Left lung (tissue), 4 donors: ENCODE measurements at regions not wholly inside any gene's neighbourhood (a gene's known extent, or its start where the extent isn't known, plus 50 kb on each side); places are given as distances from the start of the nearest gene placed in this dataset.
A peak's percentile ranks its signal among the peaks of the same experiment; 100 is the strongest.

Experiments
- ATAC-seq: fragments of 200-7000 bp; cut with Tn5 transposase; one replicate; pipeline ENCODE4 v1.9.1; 2020; ENCODE audit warnings: moderate library complexity
- DNase-seq, 4 donors: peaks; one replicate each; pipeline ENCODE4 v3.0.0-alpha.2; 2013 to 2020
- H3K27ac ChIP-seq, 2 donors: fragments of 200-600 bp; sonication (generic) in 1 of 2; one replicate each; pipeline versions ENCODE4 v1.5.0 to v1.8.0; 2020 to 2021
- H3K27me3 ChIP-seq, 2 donors: fragments of 200-600 bp; sonication (generic) in 1 of 2; one replicate each; pipeline versions ENCODE4 v1.5.0 to v1.8.0; 2020 to 2021
- H3K36me3 ChIP-seq, 2 donors: fragments of 200-600 bp; sonication (generic) in 1 of 2; one replicate each; pipeline versions ENCODE4 v1.5.0 to v1.8.0; 2020 to 2021
- H3K4me1 ChIP-seq, 2 donors: fragments of 200-600 bp; one replicate each; pipeline ENCODE4 v1.8.0; 2021
- H3K4me3 ChIP-seq, 2 donors: fragments of 200-600 bp; sonication (generic) in 1 of 2; one replicate each; pipeline versions ENCODE4 v1.5.0 to v1.8.0; 2020 to 2021; ENCODE audit warnings: mild to moderate bottlenecking in 1 of 2
- H3K9me3 ChIP-seq, 2 donors: fragments of 200-600 bp; sonication (generic) in 1 of 2; one replicate each; pipeline versions ENCODE4 v1.5.0 to v1.8.0; 2020 to 2021
- CTCF ChIP-seq, 2 donors: fragments of 200-600 bp; sonication (generic) in 1 of 2; IDR thresholded peaks; one replicate each; pipeline versions ENCODE4 v1.5.0 to v1.8.0; 2021; ENCODE audit warnings: antibody characterized with exemption in 2 of 2
- intact Hi-C, 2 donors: fragments of 100-400 bp; cut with DNase I; formaldehyde crosslinking; loops; one replicate each; pipeline versions ENCODE4 v1.11.2 to v1.14.2; 2022
- donor health status: DM: no; HTN: yes; CAD: no.
- donor health status: DM: no; HTN: no; CAD: no.

DNA sequence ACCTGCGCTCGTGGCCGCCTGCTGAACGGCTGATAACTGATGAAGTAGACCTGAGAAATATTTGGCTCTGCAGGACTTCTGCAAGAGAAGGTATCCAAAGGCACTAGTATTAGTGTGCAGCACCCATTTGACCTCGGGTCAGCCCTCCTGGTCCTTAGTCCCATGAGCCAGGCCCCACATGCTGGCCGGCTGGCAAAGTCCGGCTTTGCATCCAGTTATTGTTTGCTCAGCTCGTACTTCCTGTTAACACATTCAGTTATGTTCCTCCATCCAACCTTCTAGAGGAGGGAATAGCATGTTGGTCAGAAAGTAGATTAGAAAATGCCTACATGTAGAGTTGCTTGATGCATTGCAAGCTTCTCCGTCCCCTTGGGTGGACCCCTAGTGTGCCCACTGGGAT, 385.7 kb upstream of the RGMA start:
- no peaks in the 10 kb centered on the region for H3K9me3 ChIP-seq
- ATAC-seq (no peak), DNase-seq (no peak)
- no peaks in the 10 kb centered on the region for H3K36me3 ChIP-seq
- H3K4me1 ChIP-seq, result no peaks in the 10 kb centered on the region
- intact Hi-C loops, result no loop called here
- TF ChIP-seq CTCF (IDR thresholded peaks at IDR 0.05), result no peak
- no peak overlapping the region for H3K27ac ChIP-seq
- H3K27me3 ChIP-seq, result no peaks in the 10 kb centered on the region
- no peak overlapping the region for H3K4me3 ChIP-seq

GRCh38 chr15:93469994-93470393, 381.0 kb upstream of the RGMA start:
- H3K27me3 ChIP-seq, result no peaks in the 10 kb centered on the region
- no peaks in the 10 kb centered on the region for H3K9me3 ChIP-seq
- no peak overlapping the region for H3K27ac ChIP-seq
- intact Hi-C loops, result no loop called here
- DNase-seq (no peak), ATAC-seq (no peak)
- H3K4me3 ChIP-seq, result no peak overlapping the region
- TF ChIP-seq CTCF (IDR thresholded peaks at IDR 0.05), result no peak
- no peaks in the 10 kb centered on the region for H3K4me1 ChIP-seq
- no peaks in the 10 kb centered on the region for H3K36me3 ChIP-seq

DNA sequence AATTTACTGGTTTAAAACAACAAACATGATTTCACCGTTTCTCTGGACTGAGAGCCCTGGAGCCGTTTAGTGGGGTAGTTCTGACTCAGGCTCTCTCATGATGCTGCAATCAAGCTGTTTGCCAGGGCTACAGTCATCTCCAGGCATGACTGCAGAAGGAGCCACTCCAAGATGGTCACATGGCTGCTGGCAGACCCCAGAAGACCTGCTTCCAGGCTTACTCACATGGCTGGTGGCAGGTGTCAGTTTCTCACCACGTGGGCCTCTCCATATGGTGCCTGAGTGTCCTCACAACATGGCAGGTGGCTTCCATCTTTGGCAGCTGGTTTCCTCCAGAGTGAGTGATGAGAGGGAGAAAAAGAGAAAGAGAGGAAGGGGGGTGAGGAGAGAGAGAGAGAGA, 378.3 kb upstream of the RGMA start:
- Histone ChIP-seq H3K4me1 (no peaks in the 10 kb centered on the region), H3K27me3 (no peaks in the 10 kb centered on the region), H3K4me3 (no peak overlapping the region), H3K9me3 (no peaks in the 10 kb centered on the region), H3K27ac (no peak overlapping the region), H3K36me3 (no peaks in the 10 kb centered on the region)
- DNase-seq (no peak), ATAC-seq (peak; percentile 48)
- TF ChIP-seq CTCF (IDR thresholded peaks at IDR 0.05), result no peak
- intact Hi-C loops, result no loop called here

DNA sequence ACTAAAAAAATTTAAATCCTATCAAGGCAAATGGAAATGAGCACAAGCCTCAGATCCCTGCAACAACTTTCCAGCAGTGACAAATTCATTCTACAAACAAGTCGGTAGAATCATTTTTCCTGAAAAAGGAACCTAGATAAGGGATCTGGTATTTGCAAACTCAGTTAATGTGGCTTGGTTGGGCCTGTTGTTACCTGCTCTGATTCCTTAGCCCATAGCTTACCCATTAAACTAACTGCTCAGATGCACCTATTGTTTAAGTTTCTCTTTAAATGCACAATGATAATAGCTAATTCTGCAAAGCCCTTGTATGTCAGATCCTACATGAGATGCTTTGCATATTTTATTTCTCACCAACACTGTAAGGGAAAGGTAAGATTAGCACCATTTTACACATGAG, 377.4 kb upstream of the RGMA start:
- no peak for TF ChIP-seq CTCF (IDR thresholded peaks at IDR 0.05)
- no peak overlapping the region for H3K27ac ChIP-seq
- ATAC-seq (no peak), DNase-seq (no peak)
- intact Hi-C loops, result no loop called here
- H3K9me3 ChIP-seq, result no peaks in the 10 kb centered on the region
- H3K4me1 ChIP-seq, result no peaks in the 10 kb centered on the region
- no peak overlapping the region for H3K4me3 ChIP-seq
- no peaks in the 10 kb centered on the region for H3K27me3 ChIP-seq
- no peaks in the 10 kb centered on the region for H3K36me3 ChIP-seq

DNA sequence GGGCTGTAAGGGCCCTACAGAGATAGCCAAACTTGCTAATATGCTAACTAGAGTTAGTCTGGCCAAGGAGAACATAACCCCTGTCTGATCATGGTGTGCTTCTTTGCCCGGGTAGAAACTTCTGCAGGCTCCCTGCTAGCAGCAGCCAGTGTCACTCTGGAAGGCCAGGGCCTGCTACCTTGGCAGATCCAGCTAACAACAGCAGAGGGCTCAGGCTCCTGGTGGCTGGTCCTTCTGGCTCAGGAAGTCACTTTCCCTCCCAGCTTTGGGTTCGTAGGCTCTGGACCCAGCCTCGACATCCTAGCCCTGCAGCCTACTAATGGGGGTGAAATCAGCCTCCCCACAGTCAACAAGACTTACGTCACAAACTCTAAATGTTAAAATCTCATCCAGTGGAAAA, 373.7 kb upstream of the RGMA start:
- intact Hi-C loops, result no loop called here
- no peak for TF ChIP-seq CTCF (IDR thresholded peaks at IDR 0.05)
- no peak for DNase-seq
- H3K27ac ChIP-seq, result no peak overlapping the region
- no peak overlapping the region for H3K4me3 ChIP-seq
- no peaks in the 10 kb centered on the region for H3K36me3 ChIP-seq
- H3K9me3 ChIP-seq, result no peaks in the 10 kb centered on the region
- H3K4me1 ChIP-seq, result no peaks in the 10 kb centered on the region
- no peak for ATAC-seq
- H3K27me3 ChIP-seq, result no peaks in the 10 kb centered on the region
